Liver (tissue), 6 donors: ENCODE measurements at regions not wholly inside any gene's neighbourhood (a gene's known extent, or its start where the extent isn't known, plus 50 kb on each side); places are given as distances from the start of the nearest gene placed in this dataset.
"Not testable (repeated sequence)": the region's sequence is repeated elsewhere in the genome, so short reads cannot be mapped to it uniquely, and the experiment has no call there.

ENCODE experiments used
- DNase-seq: peaks from one replicate; pipeline ENCODE4 v3.0.0-alpha.2; 2017; ENCODE audit warnings: low spot score
- H3K27ac ChIP-seq, 2 donors: one replicate each; pipeline ENCODE4 v1.7.0; 2013; ENCODE audit warnings: inconsistent platforms in 2 of 2, low read length in 2 of 2, control low read depth in 1 of 2, low read depth in 1 of 2, mild to moderate bottlenecking in 1 of 2
- H3K27me3 ChIP-seq, 4 donors: one replicate each; pipeline versions ENCODE4 v1.6.1 to v1.7.0; 2013; ENCODE audit warnings: low read length in 3 of 4, inconsistent platforms in 1 of 4, mild to moderate bottlenecking in 1 of 4, moderate library complexity in 1 of 4; ENCODE audit not compliant: control insufficient read depth in 4 of 4, insufficient read depth in 4 of 4
- H3K36me3 ChIP-seq, 4 donors: one replicate each; pipeline versions ENCODE4 v1.6.1 to v1.7.0; 2013; ENCODE audit warnings: low read length in 3 of 4, mild to moderate bottlenecking in 3 of 4, low read depth in 1 of 4, moderate library complexity in 1 of 4; ENCODE audit not compliant: control insufficient read depth in 4 of 4, insufficient read depth in 3 of 4
- H3K4me1 ChIP-seq, 4 donors: one replicate each; pipeline versions ENCODE4 v1.6.1 to v1.7.0; 2013; ENCODE audit warnings: low read length in 3 of 4, mild to moderate bottlenecking in 3 of 4, moderate library complexity in 1 of 4; ENCODE audit not compliant: control insufficient read depth in 4 of 4, insufficient read depth in 4 of 4
- H3K4me3 ChIP-seq, 3 donors: one replicate each; pipeline versions ENCODE4 v1.6.1 to v1.7.0; 2013; ENCODE audit warnings: low read length in 3 of 3, control low read depth in 1 of 3, low read depth in 1 of 3, mild to moderate bottlenecking in 1 of 3
- H3K9ac ChIP-seq, 2 donors: one replicate each; pipeline ENCODE4 v1.7.0; 2013; ENCODE audit warnings: low read length in 2 of 2, mild to moderate bottlenecking in 2 of 2, moderate library complexity in 2 of 2, control low read depth in 1 of 2, low read depth in 1 of 2
- H3K9me3 ChIP-seq, 4 donors: one replicate each; pipeline versions ENCODE4 v1.6.1 to v1.7.0; 2013; ENCODE audit warnings: low read length in 3 of 4; ENCODE audit not compliant: control insufficient read depth in 4 of 4
- WGBS: extraction: QIAGEN DNeasy Blood & Tissue Kit; methylation state at CpG from one replicate; pipeline ENCODE4 v1.1.7; 2013; 5-methylcytosine and 5-hydroxymethylcytosine counted together
- donor health status: healthy.
- donor health status: healthy.
- donor health status: healthy.

DNA sequence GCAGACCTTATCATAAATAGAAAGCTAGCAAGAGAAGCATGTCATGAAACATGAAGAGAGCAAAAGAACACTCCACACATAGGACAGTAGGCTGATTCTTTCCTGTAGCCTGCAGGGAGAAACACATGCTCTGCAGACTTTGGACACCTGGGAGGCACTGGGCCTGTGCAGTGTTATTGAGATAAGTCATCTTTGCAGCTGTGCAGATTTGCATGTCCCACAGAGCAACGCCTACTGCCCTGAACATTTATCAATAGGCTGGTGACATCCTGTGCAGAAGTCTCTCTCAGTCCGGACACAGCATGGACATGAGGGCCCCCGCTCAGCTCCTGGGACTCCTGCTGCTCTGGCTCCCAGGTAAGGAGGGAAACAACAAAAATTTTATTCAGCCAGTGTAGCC is 1277.1 kb downstream of the RPIA start:
- not testable (repeated sequence) for H3K9me3 ChIP-seq, H3K4me3 ChIP-seq, H3K9ac ChIP-seq, H3K27me3 ChIP-seq, H3K36me3 ChIP-seq, H3K4me1 ChIP-seq, DNase-seq, H3K27ac ChIP-seq
- WGBS = 60% methylated on average over 3 of the region's 3 CpGs

DNA sequence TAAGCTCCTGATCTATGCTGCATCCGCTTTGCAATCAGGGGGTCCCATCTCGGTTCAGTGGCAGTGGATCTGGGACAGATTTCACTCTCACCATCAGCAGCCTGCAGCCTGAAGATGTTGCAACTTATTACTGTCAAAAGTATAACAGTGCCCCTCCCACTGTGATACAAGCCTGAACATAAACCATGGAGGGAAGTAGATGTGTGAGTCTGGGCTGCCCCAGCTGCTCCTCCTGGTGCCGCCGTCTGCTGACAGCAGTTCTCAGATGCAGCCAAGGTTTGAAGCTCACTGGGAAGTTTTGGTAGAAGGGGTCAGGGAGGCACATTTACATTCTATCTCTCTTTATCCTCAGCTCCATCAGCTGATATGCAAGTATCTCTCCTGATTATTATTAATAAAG is 1277.7 kb downstream of the RPIA start:
- H3K9ac ChIP-seq, H3K27me3 ChIP-seq, H3K4me1 ChIP-seq, H3K4me3 ChIP-seq, H3K27ac ChIP-seq, H3K36me3 ChIP-seq, H3K9me3 ChIP-seq, DNase-seq: not testable (repeated sequence)
- WGBS = 63% methylated on average over 4 of the region's 4 CpGs

DNA sequence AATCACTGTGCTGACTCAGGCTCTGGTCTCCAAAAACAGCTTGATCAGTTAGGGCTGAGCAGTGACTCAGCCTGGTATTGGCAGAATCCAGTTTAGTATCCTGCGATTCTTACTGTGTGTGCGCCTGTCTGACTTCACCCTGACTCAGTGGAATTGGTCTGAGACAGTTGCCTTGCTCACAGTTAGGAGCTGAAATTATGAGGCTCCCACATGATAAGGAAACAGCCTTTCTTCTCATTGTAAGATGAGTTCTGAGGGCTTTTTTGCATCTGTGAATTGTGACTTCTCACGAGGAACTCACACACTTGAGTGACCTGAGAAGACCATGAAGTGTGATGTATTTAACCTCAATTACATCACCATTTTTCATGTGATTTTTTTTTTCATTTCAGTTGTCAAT is 1282.4 kb downstream of the RPIA start:
- H3K9me3 ChIP-seq, DNase-seq, H3K4me3 ChIP-seq, H3K4me1 ChIP-seq, H3K27ac ChIP-seq, H3K27me3 ChIP-seq, H3K9ac ChIP-seq, H3K36me3 ChIP-seq: not testable (repeated sequence)
- WGBS = 79% methylated on average over 3 of the region's 3 CpGs

DNA sequence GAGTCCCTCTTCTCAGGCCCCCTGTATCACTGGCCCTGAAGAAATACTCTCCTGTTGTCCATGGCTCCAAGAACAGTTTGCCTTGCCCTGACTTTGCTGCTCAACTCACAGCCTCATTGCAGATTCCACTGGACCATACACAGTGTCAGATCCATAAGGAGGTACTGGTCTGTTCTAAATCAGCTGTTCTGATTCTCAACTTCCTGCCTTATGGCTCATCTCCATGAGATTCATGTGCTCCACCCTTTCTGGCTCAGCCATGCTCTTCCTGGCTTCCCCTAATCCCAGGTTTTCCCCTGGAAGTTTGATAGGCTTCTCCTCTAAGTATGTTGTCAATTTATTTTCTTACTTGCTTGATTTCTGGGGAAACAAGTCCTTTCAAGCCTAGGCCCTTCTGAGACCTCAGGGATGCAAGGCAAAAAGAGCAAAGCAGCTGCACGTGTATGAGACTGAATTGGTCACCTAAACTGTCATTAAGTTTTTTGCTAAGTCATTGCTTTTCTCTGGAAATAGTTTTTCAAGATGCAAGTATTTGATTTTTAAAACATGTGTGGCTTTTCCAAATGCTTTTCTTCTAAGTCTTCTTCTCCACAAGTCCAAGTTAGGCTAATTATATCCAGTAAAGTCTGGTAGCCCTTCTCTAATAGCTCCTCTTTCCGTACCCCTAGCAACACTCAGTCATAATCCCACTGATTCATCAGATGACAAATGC is 1288.5 kb downstream of the RPIA start:
- 64% methylated on average over 2 of the region's 2 CpGs for WGBS
- not testable (repeated sequence) for H3K27ac ChIP-seq, H3K27me3 ChIP-seq, H3K4me3 ChIP-seq, H3K9me3 ChIP-seq, H3K4me1 ChIP-seq, DNase-seq, H3K9ac ChIP-seq, H3K36me3 ChIP-seq

DNA sequence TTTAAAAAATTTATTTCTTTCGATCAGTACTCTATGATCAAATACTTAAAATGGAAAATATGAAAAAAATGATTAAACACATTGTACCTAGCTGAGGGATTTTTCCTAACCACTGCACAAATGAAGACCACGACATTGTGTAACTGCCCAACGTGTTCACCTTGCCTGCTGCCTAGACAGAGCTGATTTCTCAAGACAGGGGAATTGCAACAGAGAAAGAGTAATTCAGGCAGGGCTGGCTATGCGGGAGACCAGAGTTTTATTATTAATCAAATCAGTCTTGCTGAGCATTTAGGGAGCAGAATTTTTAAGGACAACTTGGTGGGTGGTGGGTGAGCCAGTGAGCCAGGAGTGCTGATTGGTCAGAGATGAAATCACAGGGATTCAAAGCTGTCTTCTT is 1290.8 kb downstream of the RPIA start:
- 46% methylated on average over 4 of the region's 4 CpGs for WGBS

DNA sequence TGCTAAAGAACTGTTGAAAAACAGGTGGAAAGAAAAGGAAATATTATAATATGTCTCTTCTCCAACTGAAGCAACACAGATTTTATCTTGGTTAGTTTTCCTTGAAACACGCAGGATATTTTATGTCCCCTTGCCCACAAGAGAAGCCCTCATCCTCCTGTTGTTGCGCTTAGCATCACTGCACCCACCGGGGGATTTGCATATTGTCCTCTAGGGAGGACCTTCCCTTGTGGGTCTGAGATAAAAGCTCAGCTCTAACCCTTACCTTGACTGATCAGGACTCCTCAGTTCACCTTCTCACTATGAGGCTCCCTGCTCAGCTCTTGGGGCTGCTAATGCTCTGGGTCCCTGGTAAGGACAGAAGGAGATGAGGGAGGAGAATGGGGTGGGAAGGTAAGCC is 1294.2 kb downstream of the RPIA start:
- no CpG with 5 or more reads among the region's 3 CpGs for WGBS
- H3K9ac ChIP-seq, H3K27me3 ChIP-seq: not testable (repeated sequence)

More for the DNA sequence above, 1290.8 kb downstream of the RPIA start:
- H3K9me3 ChIP-seq, H3K27me3 ChIP-seq, H3K4me3 ChIP-seq, DNase-seq, H3K27ac ChIP-seq, H3K36me3 ChIP-seq, H3K9ac ChIP-seq, H3K4me1 ChIP-seq: not testable (repeated sequence)

DNA sequence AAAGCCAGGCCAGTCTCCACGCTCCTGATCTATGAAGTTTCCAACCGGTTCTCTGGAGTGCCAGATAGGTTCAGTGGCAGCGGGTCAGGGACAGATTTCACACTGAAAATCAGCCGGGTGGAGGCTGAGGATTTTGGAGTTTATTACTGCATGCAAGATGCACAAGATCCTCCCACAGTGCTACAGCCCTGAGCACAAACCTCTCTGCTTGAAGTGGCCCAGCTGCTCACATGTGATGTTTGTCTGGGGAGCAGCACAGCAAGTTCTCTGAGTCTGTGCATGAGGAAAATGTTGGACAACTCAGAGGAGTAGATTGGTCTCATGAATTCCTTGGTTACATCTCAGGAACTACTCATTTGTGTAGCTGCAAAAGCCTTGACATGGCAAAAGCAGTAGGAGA is 1295.1 kb downstream of the RPIA start:
- not testable (repeated sequence) for DNase-seq, H3K36me3 ChIP-seq, H3K27me3 ChIP-seq, H3K4me3 ChIP-seq, H3K27ac ChIP-seq, H3K9me3 ChIP-seq, H3K9ac ChIP-seq, H3K4me1 ChIP-seq
- 64% methylated on average over 4 of the region's 4 CpGs for WGBS

More for the DNA sequence above, 1294.2 kb downstream of the RPIA start:
- not testable (repeated sequence) for H3K4me3 ChIP-seq, H3K27ac ChIP-seq, H3K36me3 ChIP-seq, H3K4me1 ChIP-seq, H3K9me3 ChIP-seq, DNase-seq

DNA sequence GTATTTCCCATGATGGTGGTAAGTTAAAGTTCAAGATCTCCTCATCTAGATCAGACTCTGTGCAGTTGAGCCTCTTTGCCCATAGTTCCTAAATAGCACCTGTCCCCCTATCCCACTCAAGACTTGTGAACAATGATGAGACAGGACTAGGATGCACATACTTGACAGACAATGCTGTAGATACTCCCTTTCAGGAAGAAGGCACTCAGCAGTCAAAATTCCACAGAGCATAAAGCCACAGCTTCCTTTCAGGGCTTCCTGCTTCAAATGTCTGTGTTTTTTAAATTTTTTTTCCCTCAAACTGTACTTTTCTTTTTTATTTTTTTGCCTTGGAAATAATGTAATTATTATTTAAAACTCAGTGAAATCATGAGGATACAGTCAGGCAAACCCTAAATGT is 1305.3 kb downstream of the RPIA start:
- not testable (repeated sequence) for H3K4me3 ChIP-seq, H3K9me3 ChIP-seq, DNase-seq, H3K27ac ChIP-seq, H3K36me3 ChIP-seq, H3K4me1 ChIP-seq, H3K9ac ChIP-seq, H3K27me3 ChIP-seq

DNA sequence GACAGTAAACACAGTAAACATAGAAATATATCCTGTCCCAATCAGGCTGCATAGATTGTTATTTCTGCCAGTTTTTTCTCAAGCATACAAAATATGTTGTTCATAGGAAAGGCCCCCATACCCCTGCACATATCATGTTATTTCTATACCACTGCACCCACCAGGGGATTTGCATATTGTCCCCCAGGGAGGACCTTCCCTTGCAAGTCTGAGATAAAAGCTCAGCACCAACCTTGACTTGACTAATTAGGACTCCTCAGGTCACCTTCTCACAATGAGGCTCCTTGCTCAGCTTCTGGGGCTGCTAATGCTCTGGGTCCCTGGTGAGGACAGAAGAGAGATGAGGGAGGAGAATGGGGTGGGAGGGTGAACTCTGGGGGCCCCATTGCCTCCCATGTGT is 1313.1 kb downstream of the RPIA start:
- not testable (repeated sequence) for H3K36me3 ChIP-seq, H3K4me3 ChIP-seq, H3K4me1 ChIP-seq, H3K27me3 ChIP-seq, H3K9me3 ChIP-seq, H3K9ac ChIP-seq, DNase-seq, H3K27ac ChIP-seq
